ENCODE measurements at regions not wholly inside any gene's neighbourhood (a gene's known extent, or its start where the extent isn't known, plus 50 kb on each side); places are given as distances from the start of the nearest gene placed in this dataset.

DNA sequence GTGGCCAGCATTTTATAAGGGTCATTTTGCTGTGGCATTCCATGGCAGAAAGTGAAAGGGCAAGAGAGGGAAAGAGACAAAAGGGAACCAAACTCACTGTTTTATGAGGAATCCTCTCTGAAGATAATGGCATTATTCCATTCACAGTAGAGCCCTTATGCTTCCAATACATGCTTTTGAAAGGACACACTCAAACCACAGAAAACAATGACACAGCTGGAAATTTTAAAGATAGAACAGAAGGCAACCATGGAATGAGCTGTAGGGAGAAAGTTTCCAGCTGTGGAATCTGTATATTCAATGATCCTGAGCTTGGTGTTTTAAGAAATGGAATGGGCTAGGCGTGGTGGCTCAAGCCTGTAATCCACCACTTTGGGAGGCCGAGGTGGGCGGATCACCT, 677.4 kb downstream of the SLITRK1 start:
- TF ChIP-seq, protein P1, sequence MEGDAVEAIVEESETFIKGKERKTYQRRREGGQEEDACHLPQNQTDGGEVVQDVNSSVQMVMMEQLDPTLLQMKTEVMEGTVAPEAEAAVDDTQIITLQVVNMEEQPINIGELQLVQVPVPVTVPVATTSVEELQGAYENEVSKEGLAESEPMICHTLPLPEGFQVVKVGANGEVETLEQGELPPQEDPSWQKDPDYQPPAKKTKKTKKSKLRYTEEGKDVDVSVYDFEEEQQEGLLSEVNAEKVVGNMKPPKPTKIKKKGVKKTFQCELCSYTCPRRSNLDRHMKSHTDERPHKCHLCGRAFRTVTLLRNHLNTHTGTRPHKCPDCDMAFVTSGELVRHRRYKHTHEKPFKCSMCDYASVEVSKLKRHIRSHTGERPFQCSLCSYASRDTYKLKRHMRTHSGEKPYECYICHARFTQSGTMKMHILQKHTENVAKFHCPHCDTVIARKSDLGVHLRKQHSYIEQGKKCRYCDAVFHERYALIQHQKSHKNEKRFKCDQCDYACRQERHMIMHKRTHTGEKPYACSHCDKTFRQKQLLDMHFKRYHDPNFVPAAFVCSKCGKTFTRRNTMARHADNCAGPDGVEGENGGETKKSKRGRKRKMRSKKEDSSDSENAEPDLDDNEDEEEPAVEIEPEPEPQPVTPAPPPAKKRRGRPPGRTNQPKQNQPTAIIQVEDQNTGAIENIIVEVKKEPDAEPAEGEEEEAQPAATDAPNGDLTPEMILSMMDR (IDR thresholded peaks at IDR 0.05) = no peak
- TF ChIP-seq POLR2A (IDR thresholded peaks at IDR 0.05) (no peak), POLR2AphosphoS5 (IDR thresholded peaks at IDR 0.05) (no peak)

All from gastroesophageal sphincter (tissue), 3 donors.